VCaP (cell line): ENCODE measurements at regions not wholly inside any gene's neighbourhood (a gene's known extent, or its start where the extent isn't known, plus 50 kb on each side); places are given as distances from the start of the nearest gene placed in this dataset.

Experiments used
- H3K27ac ChIP-seq: fragments of 450-650 bp; 2 replicates; pipeline ENCODE4 v1.5.1; 2017
- TF ChIP-seq, protein P1 (sequence below): fragments of 450-650 bp; conservative IDR thresholded peaks from 2 replicates; pipeline ENCODE4 v1.5.1; 2017; ENCODE audit warnings: mild to moderate bottlenecking, moderate library complexity

DNA sequence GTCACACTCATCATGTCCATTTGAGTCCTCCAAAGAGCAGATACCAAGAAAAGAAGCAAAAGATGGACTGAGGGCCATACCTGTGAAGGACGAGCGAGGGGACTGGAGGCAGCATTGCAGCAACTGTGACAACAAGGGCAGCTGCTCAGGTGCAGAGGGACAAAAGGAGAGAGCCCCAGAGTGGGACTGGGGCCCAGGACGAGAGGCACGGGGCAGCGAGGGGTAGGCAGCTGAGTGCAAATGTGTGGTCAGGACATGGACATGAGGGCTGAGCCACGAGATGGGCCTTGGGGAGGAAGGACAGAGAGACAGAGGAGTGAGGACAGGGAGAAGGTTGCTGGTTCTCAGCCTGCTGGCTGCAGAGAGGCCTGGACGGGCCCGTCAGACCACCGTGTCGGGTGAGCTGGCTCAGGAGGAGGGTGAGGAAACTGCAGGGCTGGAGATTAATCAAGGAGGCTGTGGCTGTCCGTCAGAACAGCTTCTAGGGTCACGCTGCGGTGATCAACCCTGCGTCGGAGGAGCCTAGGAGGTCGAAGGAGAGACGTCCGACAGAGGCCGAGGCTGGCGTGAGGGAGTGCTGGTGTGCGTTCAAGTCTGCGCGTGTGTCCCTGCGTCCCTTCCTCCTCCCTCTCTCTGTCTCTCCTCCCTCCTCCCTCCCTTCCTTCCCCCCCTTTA is 206.8 kb upstream of the HDAC4 start:
- TF ChIP-seq, protein P1, sequence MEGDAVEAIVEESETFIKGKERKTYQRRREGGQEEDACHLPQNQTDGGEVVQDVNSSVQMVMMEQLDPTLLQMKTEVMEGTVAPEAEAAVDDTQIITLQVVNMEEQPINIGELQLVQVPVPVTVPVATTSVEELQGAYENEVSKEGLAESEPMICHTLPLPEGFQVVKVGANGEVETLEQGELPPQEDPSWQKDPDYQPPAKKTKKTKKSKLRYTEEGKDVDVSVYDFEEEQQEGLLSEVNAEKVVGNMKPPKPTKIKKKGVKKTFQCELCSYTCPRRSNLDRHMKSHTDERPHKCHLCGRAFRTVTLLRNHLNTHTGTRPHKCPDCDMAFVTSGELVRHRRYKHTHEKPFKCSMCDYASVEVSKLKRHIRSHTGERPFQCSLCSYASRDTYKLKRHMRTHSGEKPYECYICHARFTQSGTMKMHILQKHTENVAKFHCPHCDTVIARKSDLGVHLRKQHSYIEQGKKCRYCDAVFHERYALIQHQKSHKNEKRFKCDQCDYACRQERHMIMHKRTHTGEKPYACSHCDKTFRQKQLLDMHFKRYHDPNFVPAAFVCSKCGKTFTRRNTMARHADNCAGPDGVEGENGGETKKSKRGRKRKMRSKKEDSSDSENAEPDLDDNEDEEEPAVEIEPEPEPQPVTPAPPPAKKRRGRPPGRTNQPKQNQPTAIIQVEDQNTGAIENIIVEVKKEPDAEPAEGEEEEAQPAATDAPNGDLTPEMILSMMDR: no peak
- no peak overlapping the region for H3K27ac ChIP-seq

DNA sequence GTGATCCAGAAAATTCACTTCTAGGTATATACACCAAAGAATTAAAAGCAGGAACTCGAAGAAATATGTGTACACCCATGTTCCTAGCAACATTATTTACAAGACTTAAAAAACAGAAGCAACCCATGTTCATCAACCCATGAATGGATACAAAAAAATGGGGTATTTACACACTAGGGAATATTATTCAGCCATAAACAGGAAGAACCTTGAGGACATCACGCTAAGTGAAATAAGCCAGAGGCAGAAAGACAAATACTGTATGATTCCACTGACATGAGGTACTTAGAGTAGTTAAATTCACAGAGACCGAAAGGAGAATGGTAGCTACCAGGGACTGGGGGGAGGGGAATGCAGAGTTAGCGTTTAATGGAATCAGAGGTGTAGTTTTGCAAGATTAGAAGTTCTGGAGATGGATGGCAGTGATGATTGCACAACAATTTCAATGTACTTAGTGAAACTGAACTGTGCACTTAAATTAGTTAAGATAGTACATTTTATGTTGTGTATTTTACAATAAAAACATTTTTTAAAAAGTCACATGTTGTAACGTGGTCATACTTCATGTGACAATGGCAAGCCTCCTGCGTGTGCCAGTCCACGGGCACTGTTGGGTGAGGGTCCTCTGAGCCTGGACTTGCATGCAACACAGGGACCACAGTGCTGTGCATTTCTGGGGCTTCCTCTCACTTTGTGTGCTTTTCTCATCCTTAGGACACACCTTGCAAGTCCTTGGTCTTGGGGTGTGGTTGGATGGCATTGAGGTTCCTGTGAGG is 206.1 kb upstream of the HDAC4 start:
- TF ChIP-seq, protein P1: no peak
- no peak overlapping the region for H3K27ac ChIP-seq

DNA sequence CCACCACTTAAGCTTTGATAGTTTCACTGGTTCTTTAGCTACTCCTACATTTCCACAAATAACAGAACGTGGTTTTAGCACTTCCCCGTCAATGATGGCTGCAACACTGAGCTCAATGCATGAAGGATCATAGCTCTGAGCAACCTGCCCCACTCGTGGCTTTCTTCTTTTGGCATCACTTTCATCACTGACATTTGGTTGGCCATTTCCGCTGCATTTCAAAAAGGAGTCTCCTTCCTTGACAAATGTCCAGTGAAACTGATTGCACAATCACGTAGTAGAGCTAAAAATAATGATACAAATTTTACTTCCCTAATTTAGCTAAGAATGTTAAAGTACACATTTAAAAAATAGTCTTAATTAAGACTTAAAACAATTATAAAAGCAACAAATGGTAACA is 205.2 kb upstream of the HDAC4 start:
- TF ChIP-seq, protein P1: no peak
- no peak overlapping the region for H3K27ac ChIP-seq

DNA sequence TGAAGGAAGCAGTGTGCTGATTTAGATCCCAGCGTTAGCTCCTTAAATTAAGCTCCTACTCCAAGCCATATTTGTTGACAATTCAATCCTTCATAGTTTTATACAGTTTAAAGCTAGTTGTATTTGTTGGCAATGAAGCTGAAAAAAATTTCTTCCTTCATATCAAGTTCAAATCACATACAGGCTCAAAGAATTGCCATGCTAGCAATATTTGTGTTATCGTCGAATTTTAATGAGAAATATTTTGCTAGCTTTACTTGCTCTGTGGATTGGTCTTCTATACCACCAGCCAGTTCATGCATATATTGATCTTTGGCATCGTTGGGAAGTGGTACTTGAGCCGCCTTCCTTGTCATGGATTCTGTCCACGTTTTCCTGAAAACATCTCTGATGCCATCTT is 204.6 kb upstream of the HDAC4 start:
- H3K27ac ChIP-seq: no peak overlapping the region
- TF ChIP-seq, protein P1: no peak

DNA sequence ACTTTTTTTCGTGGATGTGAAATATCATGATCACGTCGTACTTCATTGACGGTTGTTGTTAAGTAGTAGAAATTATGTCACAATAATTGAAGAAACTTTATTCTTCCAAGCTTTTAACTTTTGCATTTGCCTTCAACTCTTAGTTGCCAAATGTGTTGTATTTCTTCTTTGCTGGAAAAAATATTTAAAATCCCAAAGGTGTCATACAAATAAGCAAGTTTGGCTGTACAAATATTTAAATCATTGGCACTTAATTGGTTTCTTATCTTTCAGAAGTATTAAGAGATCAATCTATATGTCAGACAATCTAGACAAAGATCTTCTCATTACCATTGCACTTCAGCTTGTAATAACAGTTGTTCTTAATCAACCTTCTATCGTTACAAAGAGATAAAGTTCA is 204.0 kb upstream of the HDAC4 start:
- TF ChIP-seq, protein P1: no peak
- H3K27ac ChIP-seq: no peak overlapping the region

DNA sequence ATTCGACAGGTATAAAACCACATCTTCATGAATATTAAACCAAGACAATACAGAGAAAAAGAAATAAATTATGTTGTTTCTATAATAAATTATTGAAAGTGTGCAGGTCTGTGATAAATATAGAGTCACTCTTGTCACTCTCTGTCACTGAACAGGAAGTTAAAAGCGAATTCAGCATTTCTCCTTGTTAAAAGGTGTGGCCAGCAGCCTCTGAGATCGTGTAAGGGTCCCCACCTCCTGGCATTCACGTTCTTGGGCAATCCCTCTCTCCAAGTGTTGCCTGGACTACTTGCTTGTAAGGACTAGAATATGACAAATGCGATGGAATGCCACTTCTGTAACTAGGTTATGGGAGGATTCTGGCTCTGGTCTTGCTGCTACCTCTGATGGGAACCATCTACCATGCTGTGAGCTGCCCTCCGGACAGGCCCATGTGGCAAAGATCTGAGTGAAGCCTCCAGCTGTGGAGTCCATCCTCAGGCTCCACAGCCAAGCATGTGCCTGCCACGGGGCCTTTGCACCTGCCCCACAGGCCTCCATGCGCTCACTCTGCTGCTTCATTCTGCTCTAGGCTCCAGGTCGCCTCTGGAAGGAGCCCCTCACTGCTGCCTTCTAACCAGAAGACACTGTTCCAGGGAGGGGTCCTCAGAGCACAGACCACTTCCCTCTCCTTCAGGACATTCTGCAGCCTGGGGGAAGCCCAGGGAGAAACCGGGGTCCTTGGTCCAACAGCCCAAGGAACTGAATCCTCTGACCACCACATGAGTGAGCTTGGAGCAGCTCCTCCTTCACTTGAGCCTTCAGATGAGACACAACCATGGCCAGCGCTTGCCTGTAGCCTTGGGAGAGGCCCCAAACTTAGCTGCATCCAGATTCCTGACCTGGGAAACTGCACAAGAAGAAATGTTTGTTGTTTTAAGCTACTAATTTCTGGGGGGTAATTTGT is 202.9 kb upstream of the HDAC4 start:
- no peak overlapping the region for H3K27ac ChIP-seq
- TF ChIP-seq, protein P1: no peak
